GM21423 (cell line): ENCODE measurements at regions not wholly inside any gene's neighbourhood (a gene's known extent, or its start where the extent isn't known, plus 50 kb on each side); places are given as distances from the start of the nearest gene placed in this dataset.
"Not testable (repeated sequence)": the region's sequence is repeated elsewhere in the genome, so short reads cannot be mapped to it uniquely, and the experiment has no call there.

Experiments used
- ATAC-seq: cut with Tn5 transposase; IDR thresholded peaks from one replicate; pipeline ENCODE4 v1.9.1; 2021; ENCODE audit warnings: mild to moderate bottlenecking, moderate library complexity; ENCODE audit not compliant: unreplicated experiment

DNA sequence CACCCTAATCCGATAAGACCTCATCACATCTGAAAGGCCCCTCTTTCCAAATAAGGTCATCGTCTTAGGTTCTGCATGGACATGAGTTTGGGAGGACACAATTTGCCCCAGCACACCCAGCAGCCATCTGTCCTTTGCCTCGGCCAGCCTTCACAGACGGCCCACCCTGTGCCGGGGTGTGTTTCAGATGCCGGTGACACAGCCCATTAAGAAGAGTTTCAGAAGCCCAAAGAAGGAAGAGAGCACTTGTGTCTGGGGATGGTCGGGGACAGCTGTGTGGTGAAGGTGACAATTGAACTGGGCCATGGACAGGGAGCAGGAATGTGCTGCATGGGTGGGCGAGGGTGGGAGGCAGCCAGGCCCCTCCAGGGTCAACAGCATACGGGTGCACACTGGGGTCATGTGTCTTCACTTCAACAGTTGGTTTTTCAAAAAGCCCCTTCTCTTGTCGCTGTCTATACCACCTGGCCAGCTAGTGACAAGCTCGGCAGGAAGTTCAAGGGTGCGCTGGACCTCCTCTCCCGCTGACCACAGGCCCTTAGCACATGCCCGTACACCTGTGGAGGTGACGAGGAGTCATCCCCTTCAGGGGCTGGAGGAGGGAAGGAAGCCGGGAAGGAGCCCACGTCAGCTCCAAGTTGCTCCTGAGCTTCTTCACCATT, 183.1 kb downstream of the C16orf95 start:
- ATAC-seq = no peak

DNA sequence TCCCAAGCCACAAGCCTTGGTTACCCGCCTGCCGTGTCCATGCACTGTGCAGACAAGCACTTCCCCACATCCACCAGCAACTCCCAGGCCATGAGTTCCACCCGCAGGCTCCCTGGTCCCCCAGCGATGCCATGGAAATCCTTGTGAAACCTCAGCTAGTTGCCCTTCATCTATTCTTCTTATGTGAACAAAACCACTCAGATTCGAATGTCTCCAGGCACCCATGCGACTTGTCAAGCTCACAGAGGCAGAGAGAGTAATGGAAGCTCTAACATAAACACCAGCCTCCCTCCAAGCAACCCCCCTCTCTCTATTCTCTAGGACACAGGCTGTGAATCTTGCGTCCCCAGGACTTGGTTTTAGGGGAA, 182.6 kb downstream of the C16orf95 start:
- ATAC-seq = no peak

GRCh38 chr16:87135246-87136030, 181.8 kb downstream of the C16orf95 start:
- no peak for ATAC-seq

GRCh38 chr16:87138316-87138715, 178.9 kb downstream of the C16orf95 start:
- ATAC-seq = no peak

DNA sequence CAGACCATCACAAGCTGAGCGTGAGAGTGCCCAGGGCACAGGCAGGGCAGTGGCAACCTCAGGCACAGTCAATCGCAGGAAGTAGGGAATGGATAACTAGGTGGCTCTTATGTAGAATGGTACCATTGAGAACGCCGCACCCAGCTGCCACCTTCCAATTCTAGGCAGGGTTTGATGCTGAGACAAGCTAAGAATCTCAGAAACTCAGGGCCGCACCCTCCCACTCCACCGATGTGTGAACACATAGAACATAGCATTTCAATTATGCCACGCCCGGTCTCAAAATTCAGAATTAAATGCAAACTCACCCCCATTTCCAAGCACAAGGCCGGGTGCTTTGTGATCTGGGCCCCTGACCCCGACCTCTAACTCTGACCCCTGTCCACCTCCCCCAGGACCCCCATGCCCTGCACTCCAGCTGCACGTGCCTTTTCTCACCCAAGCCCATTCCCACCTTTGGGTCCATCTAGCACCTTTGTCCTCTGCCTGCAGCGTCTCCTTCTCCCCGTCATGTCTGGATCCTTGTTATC, 178.4 kb downstream of the C16orf95 start:
- no peak for ATAC-seq

- ATAC-seq = no peak
Observed at GRCh38 chr16:87140211-87141200, 176.7 kb downstream of the C16orf95 start.

DNA sequence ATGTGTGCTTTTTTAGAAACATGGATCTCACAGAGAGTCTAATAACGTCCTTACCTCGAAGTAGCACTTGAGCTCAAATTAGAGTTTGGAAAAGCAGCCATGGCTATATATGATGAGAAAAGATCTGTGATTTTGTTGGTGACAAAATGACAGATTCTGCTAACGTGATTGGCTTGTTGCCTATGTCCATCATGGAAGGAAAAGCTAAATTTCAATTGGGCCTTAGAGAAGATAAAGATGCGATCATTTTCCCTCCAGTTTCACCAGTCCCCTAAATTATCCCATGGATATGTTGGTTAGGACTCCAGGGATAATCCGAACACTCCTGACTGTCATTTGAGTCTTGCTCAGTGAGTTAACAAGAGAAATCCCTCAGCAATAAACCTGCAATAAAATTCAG, 175.8 kb downstream of the C16orf95 start:
- ATAC-seq = no peak

- ATAC-seq = no peak
Observed at GRCh38 chr16:87143661-87144121, 173.5 kb downstream of the C16orf95 start.

GRCh38 chr16:87144232-87144631, 173.0 kb downstream of the C16orf95 start:
- ATAC-seq = no peak

DNA sequence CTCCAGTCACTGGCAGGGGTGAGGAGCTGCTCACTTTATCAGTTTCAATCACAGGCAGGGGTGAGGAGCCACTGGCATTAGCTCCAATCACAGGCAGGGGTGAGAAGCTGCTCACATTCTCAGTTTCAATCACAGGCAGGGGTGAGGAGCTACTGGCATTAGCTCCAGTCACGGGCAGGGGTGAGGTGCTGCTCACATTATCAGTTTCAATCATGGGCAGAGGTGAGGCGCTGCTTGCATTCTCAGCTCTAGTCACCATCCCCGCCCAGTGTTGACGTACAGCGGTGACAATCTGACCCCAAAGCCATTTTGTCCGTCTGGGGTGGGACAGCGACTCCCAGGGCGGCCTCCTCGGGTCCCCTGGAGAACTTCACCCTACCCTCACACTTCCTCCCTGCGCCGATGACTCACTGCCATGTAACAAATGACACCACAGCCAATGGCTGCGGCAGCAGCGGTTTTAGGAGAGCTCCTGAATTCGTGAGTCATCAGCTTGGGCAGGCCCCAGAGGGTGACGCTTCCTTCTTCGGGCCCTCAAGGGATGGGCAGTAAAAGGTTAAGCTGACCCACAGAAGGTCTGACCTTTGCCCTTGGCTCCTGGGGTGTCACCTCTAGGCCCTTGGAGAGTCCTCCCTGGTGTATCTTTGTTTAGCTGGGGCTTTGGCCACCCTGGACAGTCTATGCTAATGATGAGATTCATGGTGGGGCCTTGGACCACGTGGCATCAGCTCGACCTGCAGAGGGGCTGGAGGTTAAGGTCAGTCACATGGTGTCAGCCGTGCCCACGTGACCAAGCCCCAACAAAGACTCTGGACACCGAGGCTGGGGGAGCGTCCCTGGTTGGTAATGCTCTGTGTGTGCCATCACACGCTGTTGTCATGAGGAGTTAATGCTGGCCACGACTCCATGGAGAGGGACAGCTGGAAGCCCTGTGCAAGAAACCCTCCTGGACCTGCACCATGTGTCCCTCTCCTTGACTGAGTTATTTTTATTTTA, 171.7 kb downstream of the C16orf95 start:
- no peak for ATAC-seq

GRCh38 chr16:87146676-87147075, 170.5 kb downstream of the C16orf95 start:
- ATAC-seq = no peak

GRCh38 chr16:87149051-87149450, 168.1 kb downstream of the C16orf95 start:
- ATAC-seq = no peak

GRCh38 chr16:87150262-87150661, 166.9 kb downstream of the C16orf95 start:
- ATAC-seq = no peak

- no peak for ATAC-seq
Observed at GRCh38 chr16:87150681-87151280, 166.4 kb downstream of the C16orf95 start.

GRCh38 chr16:87152221-87152755, 164.9 kb downstream of the C16orf95 start:
- no peak for ATAC-seq

- no peak for ATAC-seq
Observed at GRCh38 chr16:87153326-87153725, 163.9 kb downstream of the C16orf95 start.

GRCh38 chr16:87155315-87155714, 161.9 kb downstream of the C16orf95 start:
- ATAC-seq = not testable (repeated sequence)

DNA sequence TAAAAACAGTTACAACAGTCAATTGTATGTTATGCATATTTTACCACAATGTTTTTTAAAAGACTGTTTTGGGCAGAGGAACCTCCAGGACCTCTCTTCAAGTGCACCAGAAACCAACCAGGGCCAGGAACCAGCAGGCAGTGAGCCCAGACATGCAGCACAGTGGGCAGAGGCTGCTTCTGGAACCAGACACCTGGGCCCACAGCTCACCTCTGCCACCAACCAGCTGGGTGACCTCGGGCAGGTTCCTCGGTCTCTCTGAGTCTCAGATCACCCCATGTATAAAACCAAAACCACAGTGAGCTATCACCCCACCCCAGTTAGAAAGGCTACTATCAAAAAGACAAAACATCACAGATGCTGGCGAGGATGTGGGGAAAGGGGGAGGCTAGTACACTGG, 161.0 kb downstream of the C16orf95 start:
- no peak for ATAC-seq

GRCh38 chr16:87160234-87160636, 157.0 kb downstream of the C16orf95 start:
- ATAC-seq = no peak
